ENCODE measurements at regions not wholly inside any gene's neighbourhood (a gene's known extent, or its start where the extent isn't known, plus 50 kb on each side); places are given as distances from the start of the nearest gene placed in this dataset.

GRCh38 chr18:25516747-25517498 is 165.0 kb upstream of the ZNF521 start:
- H3K9me3 Mint-ChIP-seq: no peaks in the 10 kb centered on the region
- no peak for TF ChIP-seq CTCF (IDR thresholded peaks at IDR 0.05)
- no peaks in the 10 kb centered on the region for H3K4me1 Mint-ChIP-seq (ENCODE audit: low read depth)
- H3K36me3 Mint-ChIP-seq (ENCODE audit: low read depth): no peaks in the 10 kb centered on the region
- no peak overlapping the region for H3K4me3 Mint-ChIP-seq
- no peaks in the 10 kb centered on the region; the same call in none of the 2 replicates for H3K27me3 Mint-ChIP-seq (ENCODE audit: insufficient read depth)
- no peak overlapping the region for H3K27ac Mint-ChIP-seq
- no peak for DNase-seq

- H3K27ac Mint-ChIP-seq: no peak overlapping the region
- no peaks in the 10 kb centered on the region for H3K36me3 Mint-ChIP-seq (ENCODE audit: low read depth)
- H3K27me3 Mint-ChIP-seq (ENCODE audit: insufficient read depth): no peaks in the 10 kb centered on the region; the same call in none of the 2 replicates
- no peaks in the 10 kb centered on the region for H3K4me1 Mint-ChIP-seq (ENCODE audit: low read depth)
- no peak for DNase-seq
- no peaks in the 10 kb centered on the region for H3K9me3 Mint-ChIP-seq
- H3K4me3 Mint-ChIP-seq: no peak overlapping the region
- no peak for TF ChIP-seq CTCF (IDR thresholded peaks at IDR 0.05)
These were observed 164.2 kb upstream of the ZNF521 start for GRCh38 chr18:25516121-25516520.

GRCh38 chr18:25510096-25510495 is 158.1 kb upstream of the ZNF521 start:
- Mint-ChIP-seq H3K27me3 (ENCODE audit: insufficient read depth) (peaks cover 2% of the 10 kb centered on the region), H3K4me3 (no peak overlapping the region), H3K4me1 (ENCODE audit: low read depth) (no peaks in the 10 kb centered on the region), H3K36me3 (ENCODE audit: low read depth) (no peaks in the 10 kb centered on the region), H3K9me3 (no peaks in the 10 kb centered on the region), H3K27ac (no peak overlapping the region)
- no peak for DNase-seq
- TF ChIP-seq CTCF (IDR thresholded peaks at IDR 0.05): no peak

- Mint-ChIP-seq H3K4me1 (ENCODE audit: low read depth) (no peaks in the 10 kb centered on the region), H3K36me3 (ENCODE audit: low read depth) (no peaks in the 10 kb centered on the region), H3K9me3 (no peaks in the 10 kb centered on the region), H3K27ac (no peak overlapping the region), H3K4me3 (peak overlapping the region; percentile 69), H3K27me3 (ENCODE audit: insufficient read depth) (peaks cover 3% of the 10 kb centered on the region)
- no peak for TF ChIP-seq CTCF (IDR thresholded peaks at IDR 0.05)
- DNase-seq: peak; percentile 50
These were observed 151.7 kb upstream of the ZNF521 start for GRCh38 chr18:25503567-25504081.

GRCh38 chr18:25497151-25497794 is 145.3 kb upstream of the ZNF521 start:
- H3K27ac Mint-ChIP-seq: no peak overlapping the region
- no peak overlapping the region for H3K4me3 Mint-ChIP-seq
- H3K4me1 Mint-ChIP-seq (ENCODE audit: low read depth): no peaks in the 10 kb centered on the region
- peaks cover 2% of the 10 kb centered on the region for H3K27me3 Mint-ChIP-seq (ENCODE audit: insufficient read depth)
- no peak for DNase-seq
- H3K36me3 Mint-ChIP-seq (ENCODE audit: low read depth): no peaks in the 10 kb centered on the region
- H3K9me3 Mint-ChIP-seq: peaks cover 10% of the 10 kb centered on the region
- TF ChIP-seq CTCF (IDR thresholded peaks at IDR 0.05): no peak
